ENCODE measurements at regions not wholly inside any gene's neighbourhood (a gene's known extent, or its start where the extent isn't known, plus 50 kb on each side); places are given as distances from the start of the nearest gene placed in this dataset.

DNA sequence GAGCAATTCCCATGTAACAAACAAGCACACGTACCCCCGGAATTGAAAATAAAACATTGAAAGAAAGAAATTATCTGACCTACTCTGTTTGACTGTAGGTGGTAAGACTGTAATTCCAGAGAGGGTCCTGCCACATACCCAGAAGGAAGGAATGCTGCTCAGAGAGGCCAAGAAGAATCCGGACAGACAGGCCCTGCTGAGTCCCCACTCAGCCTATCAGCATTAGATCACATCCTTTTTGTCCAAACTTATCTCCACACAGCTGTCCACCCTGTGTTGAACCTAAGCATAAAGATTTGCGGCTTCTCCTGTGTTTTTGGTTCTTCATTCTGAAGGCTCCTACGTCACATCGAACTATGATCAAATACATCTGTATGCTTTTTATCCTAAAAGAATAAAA lies 591.9 kb downstream of the QKI start:
- Histone ChIP-seq H3K27ac (no peak overlapping the region), H3K36me3 (no peaks in the 10 kb centered on the region), H3K4me3 (no peak overlapping the region), H3K4me1 (no peaks in the 10 kb centered on the region), H3K9me3 (no peaks in the 10 kb centered on the region), H3K27me3 (no peaks in the 10 kb centered on the region)
- WGBS, 2 donors (ENCODE audit: low coverage in 1 of 2), result 93 to 97% methylated on average over 5 to 6 of the region's 6 CpGs
- TF ChIP-seq, protein P1, sequence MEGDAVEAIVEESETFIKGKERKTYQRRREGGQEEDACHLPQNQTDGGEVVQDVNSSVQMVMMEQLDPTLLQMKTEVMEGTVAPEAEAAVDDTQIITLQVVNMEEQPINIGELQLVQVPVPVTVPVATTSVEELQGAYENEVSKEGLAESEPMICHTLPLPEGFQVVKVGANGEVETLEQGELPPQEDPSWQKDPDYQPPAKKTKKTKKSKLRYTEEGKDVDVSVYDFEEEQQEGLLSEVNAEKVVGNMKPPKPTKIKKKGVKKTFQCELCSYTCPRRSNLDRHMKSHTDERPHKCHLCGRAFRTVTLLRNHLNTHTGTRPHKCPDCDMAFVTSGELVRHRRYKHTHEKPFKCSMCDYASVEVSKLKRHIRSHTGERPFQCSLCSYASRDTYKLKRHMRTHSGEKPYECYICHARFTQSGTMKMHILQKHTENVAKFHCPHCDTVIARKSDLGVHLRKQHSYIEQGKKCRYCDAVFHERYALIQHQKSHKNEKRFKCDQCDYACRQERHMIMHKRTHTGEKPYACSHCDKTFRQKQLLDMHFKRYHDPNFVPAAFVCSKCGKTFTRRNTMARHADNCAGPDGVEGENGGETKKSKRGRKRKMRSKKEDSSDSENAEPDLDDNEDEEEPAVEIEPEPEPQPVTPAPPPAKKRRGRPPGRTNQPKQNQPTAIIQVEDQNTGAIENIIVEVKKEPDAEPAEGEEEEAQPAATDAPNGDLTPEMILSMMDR (IDR thresholded peaks at IDR 0.05), result no peak
- TF ChIP-seq POLR2AphosphoS5 (IDR thresholded peaks at IDR 0.05), result no peak
- no peak for TF ChIP-seq POLR2A (IDR thresholded peaks at IDR 0.05)
- TF ChIP-seq EP300 (IDR thresholded peaks at IDR 0.05), result no peak
- ATAC-seq, result no peak

DNA sequence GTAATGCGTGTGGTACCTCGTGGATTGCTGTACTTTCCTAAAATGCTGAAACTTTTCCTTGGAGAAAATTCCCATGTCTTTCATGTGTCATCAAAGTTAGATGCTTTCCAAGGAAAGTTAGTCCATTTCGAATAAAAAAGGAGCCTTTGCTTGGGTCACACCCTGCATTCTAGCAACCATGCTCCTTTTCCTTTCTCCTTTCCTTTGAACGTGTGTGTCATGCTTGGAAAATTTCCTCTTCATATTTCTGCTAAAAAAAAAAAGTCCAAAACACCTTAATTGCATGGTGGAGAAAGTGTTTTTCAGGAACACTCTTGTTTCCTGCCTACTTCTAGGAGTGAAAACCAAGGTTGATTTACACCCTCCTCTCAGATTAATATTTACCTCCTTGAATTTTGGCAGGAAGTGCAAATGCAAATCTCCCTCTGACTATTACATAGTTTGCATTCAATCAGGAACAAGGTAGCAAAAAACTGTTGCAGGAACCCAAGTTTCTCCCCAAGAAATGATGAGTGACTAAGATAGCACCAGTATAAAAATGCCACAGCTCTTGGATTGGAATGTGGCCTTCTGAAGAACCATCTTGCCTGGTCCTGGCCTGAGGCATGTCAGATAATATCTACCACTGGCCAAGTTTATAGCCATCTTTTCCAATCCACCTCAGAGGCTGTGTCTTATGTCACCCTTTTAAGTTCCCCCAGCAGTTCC lies 590.6 kb downstream of the QKI start:
- WGBS, 2 donors (ENCODE audit: low coverage in 1 of 2), result 63 to 65% methylated on average over 3 to 4 of the region's 4 CpGs
- no peak for ATAC-seq
- no peak overlapping the region for H3K4me3 ChIP-seq
- no peak overlapping the region for H3K27ac ChIP-seq
- H3K36me3 ChIP-seq, result no peaks in the 10 kb centered on the region
- TF ChIP-seq, protein P1 (IDR thresholded peaks at IDR 0.05), result no peak
- no peak for TF ChIP-seq POLR2A (IDR thresholded peaks at IDR 0.05)
- TF ChIP-seq EP300 (IDR thresholded peaks at IDR 0.05), result no peak
- no peak for TF ChIP-seq POLR2AphosphoS5 (IDR thresholded peaks at IDR 0.05)
- no peaks in the 10 kb centered on the region for H3K27me3 ChIP-seq
- no peaks in the 10 kb centered on the region for H3K4me1 ChIP-seq
- H3K9me3 ChIP-seq, result no peaks in the 10 kb centered on the region

DNA sequence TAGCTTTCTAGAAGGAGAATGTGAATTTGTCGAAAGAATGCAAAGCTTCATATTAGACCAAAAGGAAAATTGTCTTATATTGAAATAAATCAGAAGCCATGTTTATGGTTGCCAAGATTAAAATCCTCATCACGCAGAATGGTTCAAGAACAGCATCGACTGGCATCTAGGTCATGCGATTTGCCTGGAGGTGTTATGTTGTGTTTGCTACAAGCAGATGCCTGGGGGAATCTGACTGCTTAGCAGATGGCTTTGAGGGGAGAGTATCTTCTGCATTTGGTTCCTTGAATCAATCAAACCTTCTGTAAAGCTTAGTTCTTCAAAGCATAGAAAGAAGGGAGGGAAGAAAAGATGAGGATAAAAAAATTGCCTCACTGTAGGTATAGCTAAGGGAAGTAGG lies 585.8 kb downstream of the QKI start:
- no peaks in the 10 kb centered on the region for H3K9me3 ChIP-seq
- no peaks in the 10 kb centered on the region for H3K27me3 ChIP-seq
- no peak overlapping the region for H3K27ac ChIP-seq
- no peaks in the 10 kb centered on the region for H3K36me3 ChIP-seq
- no peak overlapping the region for H3K4me3 ChIP-seq
- WGBS, 2 donors (ENCODE audit: low coverage in 1 of 2), result 93 to 94% methylated on average over 4 of the region's 4 CpGs
- TF ChIP-seq POLR2A (IDR thresholded peaks at IDR 0.05), result no peak
- no peak for TF ChIP-seq EP300 (IDR thresholded peaks at IDR 0.05)
- TF ChIP-seq POLR2AphosphoS5 (IDR thresholded peaks at IDR 0.05), result no peak
- TF ChIP-seq, protein P1 (IDR thresholded peaks at IDR 0.05), result no peak
- no peaks in the 10 kb centered on the region for H3K4me1 ChIP-seq
- no peak for ATAC-seq

DNA sequence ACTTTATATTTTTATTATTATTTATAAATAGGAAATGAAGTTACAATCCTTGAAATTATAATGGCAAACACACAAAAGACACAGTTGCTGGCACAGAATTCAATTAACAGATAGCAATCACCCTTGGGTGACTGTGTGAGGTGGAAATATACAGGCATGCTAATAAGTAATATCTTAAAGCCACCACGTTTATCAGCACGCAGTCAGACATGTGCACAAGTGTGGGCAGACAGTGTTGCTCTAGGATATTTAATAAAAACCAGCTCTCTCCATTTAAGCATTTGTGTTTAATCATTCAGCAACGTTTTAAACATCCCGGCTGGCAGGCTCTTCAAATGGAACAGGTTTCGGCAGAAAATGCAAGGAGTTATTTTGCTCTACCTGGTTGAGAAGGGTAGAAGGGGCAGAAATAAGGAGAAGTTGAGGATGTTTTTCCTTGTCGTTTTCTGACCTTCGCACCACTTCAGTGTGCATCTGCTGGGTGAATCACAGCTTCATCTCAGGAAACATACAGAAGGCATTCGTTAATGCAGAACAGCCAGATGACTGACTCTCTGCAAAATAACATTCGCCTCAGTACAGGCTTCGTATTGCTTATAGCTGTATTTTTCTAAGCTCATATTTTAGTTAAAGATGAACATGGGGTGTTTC lies 585.1 kb downstream of the QKI start:
- no peaks in the 10 kb centered on the region for H3K9me3 ChIP-seq
- no peaks in the 10 kb centered on the region for H3K36me3 ChIP-seq
- no peaks in the 10 kb centered on the region for H3K4me1 ChIP-seq
- 48 to 53% methylated on average over 10 of the region's 10 CpGs for WGBS, 2 donors (ENCODE audit: low coverage in 1 of 2)
- no peak overlapping the region for H3K27ac ChIP-seq
- H3K4me3 ChIP-seq, result no peak overlapping the region
- TF ChIP-seq, protein P1 (IDR thresholded peaks at IDR 0.05), result no peak
- no peak for TF ChIP-seq POLR2AphosphoS5 (IDR thresholded peaks at IDR 0.05)
- no peak for TF ChIP-seq POLR2A (IDR thresholded peaks at IDR 0.05)
- TF ChIP-seq EP300 (IDR thresholded peaks at IDR 0.05), result no peak
- no peak for ATAC-seq
- no peaks in the 10 kb centered on the region for H3K27me3 ChIP-seq

DNA sequence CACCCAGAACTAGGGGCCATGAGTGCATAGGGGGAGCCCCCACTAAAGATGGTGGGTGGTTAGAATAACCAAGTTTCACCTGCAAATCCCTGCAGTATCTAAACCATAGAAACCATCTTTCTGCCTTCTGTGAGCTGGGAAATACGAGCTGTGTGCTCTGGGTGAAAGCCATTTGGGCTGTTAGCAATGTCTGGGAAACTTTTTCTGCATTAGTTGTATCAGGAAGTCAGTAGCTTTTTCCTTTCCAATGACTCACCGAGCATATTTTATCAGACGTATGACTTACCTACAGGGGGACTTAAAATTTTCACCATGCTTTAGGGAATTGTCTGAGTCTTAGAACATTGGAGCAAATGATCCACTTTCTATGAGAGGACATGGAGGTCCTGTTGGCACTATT lies 584.0 kb downstream of the QKI start:
- H3K27me3 ChIP-seq, result no peaks in the 10 kb centered on the region
- ATAC-seq, result no peak
- H3K27ac ChIP-seq, result no peak overlapping the region
- no peaks in the 10 kb centered on the region for H3K9me3 ChIP-seq
- H3K4me1 ChIP-seq, result no peaks in the 10 kb centered on the region
- H3K4me3 ChIP-seq, result no peak overlapping the region
- no peak for TF ChIP-seq POLR2AphosphoS5 (IDR thresholded peaks at IDR 0.05)
- no peak for TF ChIP-seq EP300 (IDR thresholded peaks at IDR 0.05)
- TF ChIP-seq POLR2A (IDR thresholded peaks at IDR 0.05), result no peak
- TF ChIP-seq, protein P1 (IDR thresholded peaks at IDR 0.05), result no peak
- 53 to 78% methylated on average over 3 of the region's 3 CpGs for WGBS, 2 donors (ENCODE audit: low coverage in 1 of 2)
- no peaks in the 10 kb centered on the region for H3K36me3 ChIP-seq
